Suprapubic skin (tissue), 4 donors: ENCODE measurements at regions not wholly inside any gene's neighbourhood (a gene's known extent, or its start where the extent isn't known, plus 50 kb on each side); places are given as distances from the start of the nearest gene placed in this dataset.

Source experiments
- EP300 ChIP-seq: sonication (generic); formaldehyde crosslinking; IDR thresholded peaks from one replicate; pipeline ENCODE4 v1.6.1; 2017; ENCODE audit warnings: antibody characterized with exemption
- POLR2A ChIP-seq, 2 donors: fragments of 450-650 bp; IDR thresholded peaks; one replicate each; pipeline ENCODE4 v1.6.1; 2017; ENCODE audit warnings: antibody characterized with exemption in 2 of 2, mild to moderate bottlenecking in 2 of 2, moderate library complexity in 2 of 2
- POLR2AphosphoS5 ChIP-seq, 3 donors: sonication (generic); formaldehyde crosslinking; IDR thresholded peaks; one replicate each; pipeline ENCODE4 v1.6.1; 2017; ENCODE audit warnings: antibody characterized with exemption in 3 of 3
- TF ChIP-seq, protein P1 (sequence below), 2 donors: fragments of 200-600 bp in 1 of 2; fragments of 450-650 bp in 1 of 2; sonication (generic) in 1 of 2; IDR thresholded peaks; one replicate each; pipeline ENCODE4 v1.5.1; 2016 to 2019; ENCODE audit warnings: antibody characterized with exemption in 2 of 2, mild to moderate bottlenecking in 1 of 2, moderate library complexity in 1 of 2

- TF ChIP-seq, protein P1, sequence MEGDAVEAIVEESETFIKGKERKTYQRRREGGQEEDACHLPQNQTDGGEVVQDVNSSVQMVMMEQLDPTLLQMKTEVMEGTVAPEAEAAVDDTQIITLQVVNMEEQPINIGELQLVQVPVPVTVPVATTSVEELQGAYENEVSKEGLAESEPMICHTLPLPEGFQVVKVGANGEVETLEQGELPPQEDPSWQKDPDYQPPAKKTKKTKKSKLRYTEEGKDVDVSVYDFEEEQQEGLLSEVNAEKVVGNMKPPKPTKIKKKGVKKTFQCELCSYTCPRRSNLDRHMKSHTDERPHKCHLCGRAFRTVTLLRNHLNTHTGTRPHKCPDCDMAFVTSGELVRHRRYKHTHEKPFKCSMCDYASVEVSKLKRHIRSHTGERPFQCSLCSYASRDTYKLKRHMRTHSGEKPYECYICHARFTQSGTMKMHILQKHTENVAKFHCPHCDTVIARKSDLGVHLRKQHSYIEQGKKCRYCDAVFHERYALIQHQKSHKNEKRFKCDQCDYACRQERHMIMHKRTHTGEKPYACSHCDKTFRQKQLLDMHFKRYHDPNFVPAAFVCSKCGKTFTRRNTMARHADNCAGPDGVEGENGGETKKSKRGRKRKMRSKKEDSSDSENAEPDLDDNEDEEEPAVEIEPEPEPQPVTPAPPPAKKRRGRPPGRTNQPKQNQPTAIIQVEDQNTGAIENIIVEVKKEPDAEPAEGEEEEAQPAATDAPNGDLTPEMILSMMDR (IDR thresholded peaks at IDR 0.05): no peak
- TF ChIP-seq POLR2A (IDR thresholded peaks at IDR 0.05) (no peak), EP300 (no peak), POLR2AphosphoS5 (IDR thresholded peaks at IDR 0.05) (no peak)
Observed at GRCh38 chr2:140057928-140058327, 1277.7 kb upstream of the NXPH2 start.
